ENCODE measurements at regions not wholly inside any gene's neighbourhood (a gene's known extent, or its start where the extent isn't known, plus 50 kb on each side); places are given as distances from the start of the nearest gene placed in this dataset.

GRCh38 chr11:80748207-80748925, 1307.5 kb upstream of the TENM4 start:
- Mint-ChIP-seq H3K36me3 (ENCODE audit: insufficient read depth) (no peaks in the 10 kb centered on the region), H3K27me3 (no peaks in the 10 kb centered on the region), H3K4me3 (ENCODE audit: low read depth) (no peak overlapping the region), H3K4me1 (ENCODE audit: low read depth) (no peaks in the 10 kb centered on the region), H3K9me3 (ENCODE audit: low read depth) (peaks cover 4% of the 10 kb centered on the region), H3K27ac (no peak overlapping the region)
- no peak for TF ChIP-seq CTCF (IDR thresholded peaks at IDR 0.05; ENCODE audit: unreplicated experiment)
- no peak for DNase-seq (ENCODE audit: low spot score, unreplicated experiment)

GRCh38 chr11:80746300-80746699, 1305.5 kb upstream of the TENM4 start:
- H3K4me1 Mint-ChIP-seq (ENCODE audit: low read depth) = no peaks in the 10 kb centered on the region

GRCh38 chr11:80745416-80745815, 1304.6 kb upstream of the TENM4 start:
- Mint-ChIP-seq H3K27ac (no peak overlapping the region), H3K27me3 (no peaks in the 10 kb centered on the region), H3K4me1 (ENCODE audit: low read depth) (no peaks in the 10 kb centered on the region), H3K4me3 (ENCODE audit: low read depth) (no peak overlapping the region), H3K9me3 (ENCODE audit: low read depth) (peaks cover 4% of the 10 kb centered on the region), H3K36me3 (ENCODE audit: insufficient read depth) (no peaks in the 10 kb centered on the region)
- TF ChIP-seq CTCF (IDR thresholded peaks at IDR 0.05; ENCODE audit: unreplicated experiment) = no peak
- DNase-seq (ENCODE audit: low spot score, unreplicated experiment) = no peak

More at GRCh38 chr11:80746300-80746699, 1305.5 kb upstream of the TENM4 start:
- Mint-ChIP-seq H3K9me3 (ENCODE audit: low read depth) (peaks cover 4% of the 10 kb centered on the region), H3K27ac (no peak overlapping the region), H3K4me3 (ENCODE audit: low read depth) (no peak overlapping the region), H3K36me3 (ENCODE audit: insufficient read depth) (no peaks in the 10 kb centered on the region), H3K27me3 (no peaks in the 10 kb centered on the region)
- DNase-seq (ENCODE audit: low spot score, unreplicated experiment) = no peak
- no peak for TF ChIP-seq CTCF (IDR thresholded peaks at IDR 0.05; ENCODE audit: unreplicated experiment)

GRCh38 chr11:80733790-80734189, 1293.0 kb upstream of the TENM4 start:
- Mint-ChIP-seq H3K27ac (no peak overlapping the region), H3K9me3 (ENCODE audit: low read depth) (no peaks in the 10 kb centered on the region), H3K4me3 (ENCODE audit: low read depth) (no peak overlapping the region), H3K4me1 (ENCODE audit: low read depth) (no peaks in the 10 kb centered on the region), H3K27me3 (no peaks in the 10 kb centered on the region), H3K36me3 (ENCODE audit: insufficient read depth) (no peaks in the 10 kb centered on the region)
- no peak for DNase-seq (ENCODE audit: low spot score, unreplicated experiment)
- no peak for TF ChIP-seq CTCF (IDR thresholded peaks at IDR 0.05; ENCODE audit: unreplicated experiment)

- DNase-seq (ENCODE audit: low spot score, unreplicated experiment) = no peak
- Mint-ChIP-seq H3K36me3 (ENCODE audit: insufficient read depth) (no peaks in the 10 kb centered on the region), H3K9me3 (ENCODE audit: low read depth) (no peaks in the 10 kb centered on the region), H3K27ac (no peak overlapping the region), H3K27me3 (no peaks in the 10 kb centered on the region), H3K4me3 (ENCODE audit: low read depth) (no peak overlapping the region), H3K4me1 (ENCODE audit: low read depth) (no peaks in the 10 kb centered on the region)
- no peak for TF ChIP-seq CTCF (IDR thresholded peaks at IDR 0.05; ENCODE audit: unreplicated experiment)
These were observed 1292.5 kb upstream of the TENM4 start for GRCh38 chr11:80733361-80733760.

Data from progenitor cell of endocrine pancreas (in vitro differentiated cells).